ENCODE measurements at regions not wholly inside any gene's neighbourhood (a gene's known extent, or its start where the extent isn't known, plus 50 kb on each side); places are given as distances from the start of the nearest gene placed in this dataset.
"Not testable (repeated sequence)": the region's sequence is repeated elsewhere in the genome, so short reads cannot be mapped to it uniquely, and the experiment has no call there.

DNA sequence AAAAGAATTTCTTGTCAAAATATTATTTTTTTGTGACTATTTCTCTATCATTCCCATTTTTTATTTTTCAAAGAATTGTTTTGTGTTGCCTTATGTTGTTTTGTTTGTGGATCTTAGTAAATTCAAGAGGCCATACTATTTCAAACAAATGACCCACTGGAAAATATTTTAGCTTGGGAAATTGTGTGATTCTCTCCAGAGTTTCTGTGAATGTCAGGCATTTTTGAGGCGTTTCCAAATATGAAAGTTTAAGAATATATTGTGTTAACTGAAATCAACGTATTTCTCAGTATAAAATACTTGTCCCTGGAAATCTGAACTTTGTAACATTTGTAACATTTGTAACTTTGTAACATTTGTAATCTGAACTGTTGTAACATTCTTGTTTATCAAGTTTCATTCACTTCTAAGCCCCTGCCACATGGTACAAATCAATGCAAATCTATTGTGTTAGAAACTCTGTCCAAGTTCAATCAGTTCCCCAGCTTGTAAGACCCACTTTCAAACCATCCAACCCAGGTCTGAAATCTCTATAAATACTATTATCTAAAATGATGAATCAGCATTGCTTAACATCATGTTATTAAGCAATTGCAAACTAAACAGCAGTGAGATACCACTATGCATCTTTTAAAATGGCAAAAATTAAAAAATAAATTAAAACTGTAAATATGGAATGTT, 465.4 kb upstream of the GRID2 start:
- DNase-seq (ENCODE audit: low read depth), result no peak

GRCh38 chr4:91840359-91840758, 463.4 kb upstream of the GRID2 start:
- no peak for DNase-seq (ENCODE audit: low read depth)

- no peak for DNase-seq (ENCODE audit: low read depth)
Measured at GRCh38 chr4:91846233-91846632, 457.5 kb upstream of the GRID2 start.

- no peak for DNase-seq (ENCODE audit: low read depth)
Measured at GRCh38 chr4:91851456-91851855, 452.3 kb upstream of the GRID2 start.

DNA sequence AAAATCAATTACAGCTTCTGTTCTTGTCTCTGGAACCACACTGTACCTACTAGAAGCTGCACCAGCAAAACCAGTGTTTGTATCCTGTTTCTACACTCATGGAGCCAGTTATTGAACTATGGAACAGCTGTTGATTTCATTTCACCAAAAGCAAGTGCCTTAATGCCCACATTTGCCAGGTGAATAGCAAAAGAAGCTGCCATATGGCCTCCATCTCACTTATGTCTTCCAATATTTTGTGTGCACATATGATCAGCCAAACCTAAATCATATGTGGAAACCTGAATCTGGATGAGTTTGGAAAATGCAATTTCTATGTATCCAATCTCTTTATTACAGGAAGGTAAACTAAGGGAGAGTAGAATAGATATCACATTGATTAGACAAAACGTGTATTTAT, 415.8 kb upstream of the GRID2 start:
- DNase-seq (ENCODE audit: low read depth), result no peak

- not testable (repeated sequence) for DNase-seq (ENCODE audit: low read depth)
Measured at GRCh38 chr4:91891217-91891616, 412.5 kb upstream of the GRID2 start.

DNA sequence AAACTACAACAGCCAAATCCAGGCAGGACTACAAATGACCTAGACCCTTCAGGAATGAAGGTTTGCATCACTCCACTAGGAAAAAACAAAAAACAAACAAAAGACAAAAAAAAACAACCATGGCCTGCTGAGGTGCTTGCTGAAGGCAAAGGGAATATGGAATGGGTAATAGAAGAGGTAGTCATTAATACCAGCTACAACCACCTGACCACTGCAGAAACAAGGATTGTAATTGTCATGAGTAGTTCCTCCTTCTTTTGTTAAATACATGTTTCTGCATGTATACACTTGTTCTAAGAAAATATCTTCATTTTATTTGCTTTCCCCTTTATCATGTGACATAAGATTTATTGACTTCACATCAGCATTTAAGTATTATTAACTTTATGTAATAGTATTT, 409.8 kb upstream of the GRID2 start:
- DNase-seq (ENCODE audit: low read depth), result no peak

GRCh38 chr4:91904556-91904955, 399.2 kb upstream of the GRID2 start:
- DNase-seq (ENCODE audit: low read depth), result no peak

DNA sequence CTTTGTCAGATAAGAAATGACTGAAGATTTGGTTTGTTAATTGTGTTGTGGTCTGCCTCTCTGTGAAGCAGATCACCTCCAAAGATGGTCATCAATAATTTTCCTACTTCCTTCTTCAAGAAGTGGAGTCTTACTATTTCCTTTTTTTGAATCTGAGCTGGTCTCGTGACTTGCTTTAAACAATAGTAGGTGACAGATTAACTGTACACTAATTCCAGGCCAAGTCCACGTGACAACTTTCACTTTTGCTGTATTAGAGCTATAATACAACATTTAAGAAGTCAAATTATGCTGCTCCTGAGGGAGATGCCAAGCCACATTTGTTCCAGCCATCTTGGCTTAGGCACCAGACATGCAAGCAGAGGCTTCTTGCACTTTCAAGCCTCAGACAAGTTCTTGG, 393.8 kb upstream of the GRID2 start:
- DNase-seq (ENCODE audit: low read depth), result no peak

DNA sequence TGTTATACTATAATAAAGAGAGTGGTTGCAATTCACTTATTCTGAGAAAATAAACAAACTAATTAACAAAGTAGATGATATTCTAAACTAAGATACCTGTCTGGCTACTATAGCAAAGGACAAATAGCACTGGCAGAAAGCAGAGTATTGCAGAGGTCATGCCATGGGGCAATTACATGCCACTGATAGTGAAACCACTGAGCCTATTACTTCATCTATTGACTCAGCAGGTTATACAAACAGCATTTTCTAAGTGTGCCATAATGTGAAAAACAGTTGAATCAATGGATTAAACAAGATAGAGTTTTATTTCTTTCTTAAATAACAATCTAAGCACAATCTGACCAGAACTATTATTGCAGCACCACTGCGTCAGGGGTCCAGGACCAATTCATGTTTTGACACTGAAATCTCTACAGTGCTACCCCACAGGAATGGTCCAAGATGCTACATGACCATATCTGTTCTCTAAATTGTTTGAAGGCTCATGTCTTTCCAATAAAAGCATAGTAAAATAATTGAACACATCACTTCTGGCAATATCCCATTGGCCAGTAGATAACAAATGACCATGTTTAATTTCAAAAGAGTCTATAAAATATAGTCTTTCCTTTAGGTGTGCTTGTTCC, 389.5 kb upstream of the GRID2 start:
- DNase-seq (ENCODE audit: low read depth), result no peak

DNA sequence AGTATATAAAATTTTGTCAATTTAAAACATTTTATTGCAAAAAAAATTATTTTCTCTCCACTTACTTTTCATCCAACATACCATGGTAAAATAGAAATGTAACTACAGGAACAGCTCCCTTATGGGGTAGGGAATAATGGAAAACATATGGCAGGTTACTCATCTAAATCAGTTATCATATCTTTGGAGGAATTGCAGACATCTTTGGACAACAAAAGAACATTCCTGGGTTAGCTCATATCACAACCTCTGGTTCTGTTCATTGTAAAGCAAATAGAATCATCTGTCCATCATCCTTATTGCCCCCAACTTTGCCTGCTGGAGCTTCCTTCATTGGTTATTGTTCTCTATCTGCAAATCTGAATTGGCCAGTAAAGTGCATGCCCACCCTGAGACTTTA, 387.5 kb upstream of the GRID2 start:
- DNase-seq (ENCODE audit: low read depth), result no peak

DNA sequence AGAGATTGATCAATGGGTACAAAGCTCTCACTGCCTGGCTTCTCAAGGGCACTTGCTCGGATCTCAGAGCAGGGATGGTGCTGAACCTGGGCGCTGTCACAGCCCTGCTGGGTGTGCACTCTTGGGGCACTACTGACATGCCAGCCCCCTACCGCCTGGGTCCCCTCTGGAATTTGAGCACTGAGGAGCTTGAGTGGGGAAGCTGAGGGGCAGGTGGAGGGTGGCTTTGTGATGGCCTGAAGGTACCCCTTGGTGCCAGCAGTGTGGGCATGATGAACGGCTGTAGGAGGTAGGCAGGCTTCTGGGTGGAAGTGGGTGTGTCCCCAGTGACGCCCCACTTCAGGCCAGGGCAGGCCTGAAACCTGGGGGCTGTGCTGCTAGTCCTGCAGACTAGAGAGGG, 379.1 kb upstream of the GRID2 start:
- no peak for DNase-seq (ENCODE audit: low read depth)

GRCh38 chr4:91935217-91935616, 368.5 kb upstream of the GRID2 start:
- no peak for DNase-seq (ENCODE audit: low read depth)

- no peak for DNase-seq (ENCODE audit: low read depth)
Measured at GRCh38 chr4:91936311-91936710, 367.5 kb upstream of the GRID2 start.

DNA sequence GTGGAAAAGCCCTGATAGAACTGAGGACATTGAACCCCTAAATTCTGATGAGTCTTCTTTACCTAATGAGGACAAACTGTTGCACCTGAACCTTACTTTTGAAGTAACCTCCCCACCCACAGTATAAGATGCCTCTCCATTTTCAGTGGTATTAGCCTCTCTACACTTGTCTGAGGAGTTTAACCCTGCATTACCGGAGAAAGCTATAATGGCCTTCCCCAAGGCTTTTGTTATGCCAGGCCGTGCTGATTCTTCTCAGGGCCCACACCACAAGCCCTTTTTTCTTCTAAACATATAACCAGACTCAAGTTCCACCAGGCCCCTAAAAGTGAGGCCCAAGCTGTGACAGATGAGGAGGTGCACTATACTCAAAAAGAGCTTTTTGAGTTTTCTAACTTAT, 345.8 kb upstream of the GRID2 start:
- DNase-seq (ENCODE audit: low read depth), result no peak

- no peak for DNase-seq (ENCODE audit: low read depth)
Measured at GRCh38 chr4:91958596-91958995, 345.2 kb upstream of the GRID2 start.

DNA sequence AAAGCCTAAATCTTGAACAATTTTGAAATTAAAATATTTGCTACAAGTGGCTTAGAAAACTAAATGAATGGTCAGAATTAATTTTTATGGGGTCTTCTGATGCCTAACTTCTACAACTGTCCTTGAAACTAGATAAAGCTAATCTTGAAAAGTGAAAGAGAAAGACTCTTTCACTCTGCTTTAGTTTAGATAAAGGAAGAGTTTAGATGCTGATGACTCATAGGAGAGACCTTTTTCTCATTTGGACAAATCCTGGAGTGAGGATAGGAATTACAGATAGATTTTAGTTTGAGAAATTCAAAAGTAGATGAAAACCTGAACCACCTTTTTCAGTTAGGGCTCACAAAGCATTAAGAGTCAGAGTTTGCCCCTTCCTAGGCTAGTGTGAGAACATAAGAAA, 342.3 kb upstream of the GRID2 start:
- DNase-seq (ENCODE audit: low read depth), result no peak

- no peak for DNase-seq (ENCODE audit: low read depth)
Measured at GRCh38 chr4:91963486-91963885, 340.3 kb upstream of the GRID2 start.

DNA sequence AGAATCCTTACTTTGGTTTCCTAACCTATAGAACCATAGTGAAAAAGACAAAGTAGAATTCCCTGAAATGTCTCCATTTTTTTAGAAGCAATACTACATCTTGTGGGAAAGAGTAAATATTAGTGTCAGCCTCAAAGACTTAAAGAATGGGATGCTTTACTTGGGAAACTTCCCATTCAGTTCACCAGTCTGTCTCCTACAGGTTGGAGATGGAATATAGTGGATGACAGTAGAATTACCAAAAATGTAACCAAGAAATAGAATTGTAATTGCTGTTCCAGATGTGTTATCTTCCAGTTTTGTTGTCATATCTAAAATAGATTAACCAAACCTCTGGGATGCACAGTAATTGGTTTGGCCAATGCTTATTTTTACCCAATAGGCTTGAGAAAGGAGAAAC, 338.6 kb upstream of the GRID2 start:
- no peak for DNase-seq (ENCODE audit: low read depth)

- DNase-seq (ENCODE audit: low read depth), result no peak
Measured at GRCh38 chr4:91973479-91974153, 330.1 kb upstream of the GRID2 start.

GRCh38 chr4:91984466-91984865, 319.3 kb upstream of the GRID2 start:
- no peak for DNase-seq (ENCODE audit: low read depth)

GRCh38 chr4:91989914-91990313, 313.9 kb upstream of the GRID2 start:
- no peak for DNase-seq (ENCODE audit: low read depth)

DNA sequence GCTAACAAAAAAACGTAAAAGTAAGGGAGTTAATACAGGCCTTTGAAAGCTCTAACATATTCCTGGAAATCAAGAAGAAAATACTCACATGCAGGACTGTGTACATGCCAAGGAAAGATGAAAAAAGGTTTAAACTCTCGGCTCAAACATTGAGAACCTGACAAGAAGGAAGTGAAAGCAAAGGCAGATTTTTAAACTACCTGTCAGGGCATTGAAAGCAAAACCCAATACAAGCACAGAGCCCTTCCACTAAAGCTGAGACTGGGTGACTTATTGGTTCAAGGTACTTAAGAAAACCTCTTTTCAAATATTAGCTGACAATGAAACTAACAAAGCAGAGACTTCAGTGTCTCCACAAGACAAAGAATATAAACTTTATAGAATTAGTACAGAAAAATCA, 313.0 kb upstream of the GRID2 start:
- DNase-seq (ENCODE audit: low read depth), result no peak
